Gastroesophageal sphincter (tissue), 3 donors: ENCODE measurements at regions not wholly inside any gene's neighbourhood (a gene's known extent, or its start where the extent isn't known, plus 50 kb on each side); places are given as distances from the start of the nearest gene placed in this dataset.

ENCODE experiments used
- CTCF ChIP-seq, 4 experiments: fragments of 200-600 bp in 2 of 4; fragments of 450-650 bp in 2 of 4; sonication (generic) in 1 of 4; IDR thresholded peaks; one replicate each; pipeline ENCODE4 v1.5.1; 2017 to 2019; ENCODE audit warnings: antibody characterized with exemption in 4 of 4, mild to moderate bottlenecking in 2 of 4, moderate library complexity in 2 of 4
- EP300 ChIP-seq: sonication (generic); formaldehyde crosslinking; IDR thresholded peaks from one replicate; pipeline ENCODE4 v1.6.1; 2017; ENCODE audit warnings: antibody characterized with exemption, mild to moderate bottlenecking
- POLR2A ChIP-seq, 2 donors: fragments of 450-650 bp; IDR thresholded peaks; one replicate each; pipeline ENCODE4 v1.6.1; 2017; ENCODE audit warnings: antibody characterized with exemption in 2 of 2, mild to moderate bottlenecking in 2 of 2, moderate library complexity in 1 of 2

DNA sequence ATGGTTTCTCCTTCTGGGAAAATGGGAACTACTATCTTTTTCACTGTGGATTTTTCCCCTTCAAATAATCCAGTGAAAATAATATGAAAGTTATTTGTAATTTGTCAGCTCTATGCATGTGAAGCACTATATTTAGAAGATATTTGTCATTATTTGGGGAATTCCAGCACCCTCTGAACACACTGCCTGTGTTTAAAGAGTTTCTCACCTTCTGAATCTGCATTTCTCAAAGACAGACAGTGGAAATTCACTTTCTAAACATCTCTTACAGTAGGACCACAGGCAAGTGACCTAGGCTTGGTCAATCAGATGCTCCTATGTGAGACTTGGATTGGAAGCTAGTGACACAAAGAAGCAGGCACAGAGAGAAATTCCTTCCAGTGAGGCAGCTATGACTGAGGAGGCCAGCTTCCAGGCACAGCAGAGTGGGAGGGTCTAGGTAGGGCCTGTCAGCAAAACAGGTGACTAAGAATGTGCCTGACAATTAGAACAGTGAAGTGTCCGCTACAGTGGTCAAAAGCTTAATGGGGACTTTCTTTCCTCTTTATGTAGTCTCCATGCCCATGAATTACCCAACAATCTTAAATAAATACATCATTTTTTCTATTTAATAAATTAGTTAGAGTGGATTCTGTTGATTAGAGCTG lies 167.2 kb downstream of the HMHB1 start:
- no peak for TF ChIP-seq CTCF (IDR thresholded peaks at IDR 0.05)
- TF ChIP-seq POLR2A (IDR thresholded peaks at IDR 0.05) = no peak
- TF ChIP-seq EP300 = no peak
